ENCODE measurements at regions not wholly inside any gene's neighbourhood (a gene's known extent, or its start where the extent isn't known, plus 50 kb on each side); places are given as distances from the start of the nearest gene placed in this dataset.

GRCh38 chr2:51813247-51813646 lies 781.3 kb upstream of the NRXN1 start:
- H3K4me3 ChIP-seq (ENCODE audit: low read depth, low read length), result no peak overlapping the region
- no peak for DNase-seq (ENCODE audit: low read depth)
- no peak for TF ChIP-seq CTCF (IDR thresholded peaks at IDR 0.05; ENCODE audit: control insufficient read depth, extremely low read depth, insufficient read depth)

GRCh38 chr2:51812138-51812866 lies 780.4 kb upstream of the NRXN1 start:
- no peak for TF ChIP-seq CTCF (IDR thresholded peaks at IDR 0.05; ENCODE audit: control insufficient read depth, extremely low read depth, insufficient read depth)
- H3K4me3 ChIP-seq (ENCODE audit: low read depth, low read length), result no peak overlapping the region
- no peak for DNase-seq (ENCODE audit: low read depth)

GRCh38 chr2:51810197-51810596 lies 778.3 kb upstream of the NRXN1 start:
- no peak for TF ChIP-seq CTCF (IDR thresholded peaks at IDR 0.05; ENCODE audit: control insufficient read depth, extremely low read depth, insufficient read depth)

GRCh38 chr2:51807229-51807628 lies 775.3 kb upstream of the NRXN1 start:
- no peak for DNase-seq (ENCODE audit: low read depth)
- no peak for TF ChIP-seq CTCF (IDR thresholded peaks at IDR 0.05; ENCODE audit: control insufficient read depth, extremely low read depth, insufficient read depth)
- no peak overlapping the region for H3K4me3 ChIP-seq (ENCODE audit: low read depth, low read length)

More at GRCh38 chr2:51810197-51810596, 778.3 kb upstream of the NRXN1 start:
- H3K4me3 ChIP-seq (ENCODE audit: low read depth, low read length), result no peak overlapping the region
- no peak for DNase-seq (ENCODE audit: low read depth)

GRCh38 chr2:51795248-51795888 lies 763.4 kb upstream of the NRXN1 start:
- H3K4me3 ChIP-seq (ENCODE audit: low read depth, low read length), result no peak overlapping the region
- peak; percentile 15 for DNase-seq (ENCODE audit: low read depth)
- TF ChIP-seq CTCF (IDR thresholded peaks at IDR 0.05; ENCODE audit: control insufficient read depth, extremely low read depth, insufficient read depth), result peak; percentile 18; the same call in 1 of the 2 replicates

- H3K4me3 ChIP-seq (ENCODE audit: low read depth, low read length), result no peak overlapping the region
- no peak for TF ChIP-seq CTCF (IDR thresholded peaks at IDR 0.05; ENCODE audit: control insufficient read depth, extremely low read depth, insufficient read depth)
Observed at GRCh38 chr2:51791496-51791895, 759.6 kb upstream of the NRXN1 start.

More at GRCh38 chr2:51791496-51791895, 759.6 kb upstream of the NRXN1 start:
- no peak for DNase-seq (ENCODE audit: low read depth)

Data from LNCaP clone FGC (cell line).